ENCODE measurements at regions not wholly inside any gene's neighbourhood (a gene's known extent, or its start where the extent isn't known, plus 50 kb on each side); places are given as distances from the start of the nearest gene placed in this dataset.
A peak's percentile ranks its signal among the peaks of the same experiment; 100 is the strongest.

DNA sequence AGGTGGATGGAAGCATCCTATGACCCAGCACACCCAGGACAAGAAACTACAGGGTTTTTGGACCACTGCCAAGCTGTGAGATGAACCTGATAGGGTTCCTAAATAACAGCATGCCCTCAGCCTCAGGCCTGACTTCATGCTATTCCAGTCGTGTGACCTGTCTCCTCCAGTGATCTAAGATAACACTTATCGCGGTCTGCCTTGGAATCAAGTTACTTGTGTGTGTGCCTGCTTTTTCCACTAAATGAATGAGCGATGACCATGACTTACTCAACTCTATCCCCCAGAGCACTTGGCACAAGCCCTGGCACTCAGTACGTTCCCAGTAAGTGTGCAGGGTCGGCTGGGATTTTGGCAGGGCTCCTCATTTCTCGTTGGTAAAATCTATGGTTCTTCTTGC is 172.7 kb upstream of the TP63 start:
- in situ Hi-C loops (cut with MboI; ENCODE audit: low pct_unique_long_range_greater_than_20kb in 2 of 9, low sequenced_read_pairs in 9 of 9, unreplicated experiment in 9 of 9): no loop called here
- WGBS, 10 experiments: 62 to 100% (median 89%) methylated on average over 1 to 7 of the region's 7 CpGs; no CpG with 5 or more reads in 3 of the 10 experiments
- ATAC-seq (replicated peaks in 6 of 8): no peak
- Histone ChIP-seq H3K4me1 (replicated peaks in 1 of 2) (peaks cover 3 to 5% of the 10 kb centered on the region in 2 donors), H3K4me3 (no peak overlapping the region), H3K27ac (no peak overlapping the region)

GRCh38 chr3:189459231-189459630 is 172.0 kb upstream of the TP63 start:
- WGBS, 10 experiments: 18 to 100% (median 70%) methylated on average over 1 to 2 of the region's 2 CpGs; no CpG with 5 or more reads in 1 of the 10 experiments
- ATAC-seq (replicated peaks in 6 of 8): no peak
- H3K4me1 ChIP-seq (replicated peaks in 1 of 2): peaks cover 3 to 5% of the 10 kb centered on the region in 2 donors
- no peak overlapping the region for H3K4me3 ChIP-seq
- H3K27ac ChIP-seq: no peak overlapping the region
- in situ Hi-C loops (cut with MboI; ENCODE audit: low pct_unique_long_range_greater_than_20kb in 2 of 9, low sequenced_read_pairs in 9 of 9, unreplicated experiment in 9 of 9): no loop called here

DNA sequence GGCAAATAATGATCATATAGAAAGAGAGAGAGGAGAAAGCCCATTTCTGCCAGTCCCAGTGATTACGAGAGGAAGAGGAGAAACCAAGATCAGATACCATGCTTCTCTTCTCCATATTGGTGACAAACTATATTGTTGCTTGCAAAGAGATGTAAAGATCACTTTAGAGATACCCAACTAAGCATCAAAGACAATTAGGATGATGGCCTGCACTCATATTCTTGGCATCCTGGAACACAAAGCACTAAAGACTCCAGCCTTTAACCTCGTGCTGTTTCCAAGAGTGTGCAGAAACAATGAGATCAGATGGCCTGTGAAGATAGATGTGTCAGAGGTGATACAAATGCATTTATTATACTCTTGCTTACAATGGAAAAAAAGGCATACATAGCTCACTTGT is 170.7 kb upstream of the TP63 start:
- in situ Hi-C loops (cut with MboI; ENCODE audit: low pct_unique_long_range_greater_than_20kb in 2 of 9, low sequenced_read_pairs in 9 of 9, unreplicated experiment in 9 of 9): no loop called here
- Histone ChIP-seq H3K4me3 (no peak overlapping the region), H3K4me1 (replicated peaks in 1 of 2) (peaks cover 3 to 5% of the 10 kb centered on the region in 2 donors), H3K27ac (no peak overlapping the region)
- 25 to 90% (median 60%) methylated on average over 1 to 2 of the region's 2 CpGs; no CpG with 5 or more reads in 2 of the 10 experiments for WGBS, 10 experiments
- ATAC-seq (replicated peaks in 6 of 8): peak in 1 of 8 experiments; percentile 24

DNA sequence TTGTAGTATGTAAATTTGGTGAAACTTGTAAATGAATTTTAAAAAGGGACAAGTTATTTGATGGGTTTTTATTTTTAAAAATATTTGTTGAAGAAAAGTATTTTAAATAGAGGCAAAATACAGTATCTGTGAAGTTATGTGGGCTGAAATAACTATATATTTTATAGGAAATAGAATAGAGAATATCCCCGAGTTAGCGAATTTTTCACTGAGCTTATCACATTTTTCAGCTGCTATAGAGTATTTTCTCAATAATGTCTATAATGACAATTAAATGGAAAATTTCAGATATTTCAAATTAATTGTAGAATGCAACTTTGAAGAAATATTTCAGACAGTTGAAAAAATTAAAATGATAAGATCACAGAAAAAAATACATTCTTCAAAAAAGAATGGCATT is 166.4 kb upstream of the TP63 start:
- no peak for ATAC-seq (replicated peaks in 6 of 8)
- Histone ChIP-seq H3K4me3 (no peak overlapping the region), H3K27ac (no peak overlapping the region), H3K4me1 (replicated peaks in 1 of 2) (peaks cover 3 to 5% of the 10 kb centered on the region in 2 donors)
- 90 to 100% (median 96%) methylated on average over 2 of the region's 2 CpGs for WGBS, 10 experiments
- in situ Hi-C loops (cut with MboI; ENCODE audit: low pct_unique_long_range_greater_than_20kb in 2 of 9, low sequenced_read_pairs in 9 of 9, unreplicated experiment in 9 of 9): no loop called here

DNA sequence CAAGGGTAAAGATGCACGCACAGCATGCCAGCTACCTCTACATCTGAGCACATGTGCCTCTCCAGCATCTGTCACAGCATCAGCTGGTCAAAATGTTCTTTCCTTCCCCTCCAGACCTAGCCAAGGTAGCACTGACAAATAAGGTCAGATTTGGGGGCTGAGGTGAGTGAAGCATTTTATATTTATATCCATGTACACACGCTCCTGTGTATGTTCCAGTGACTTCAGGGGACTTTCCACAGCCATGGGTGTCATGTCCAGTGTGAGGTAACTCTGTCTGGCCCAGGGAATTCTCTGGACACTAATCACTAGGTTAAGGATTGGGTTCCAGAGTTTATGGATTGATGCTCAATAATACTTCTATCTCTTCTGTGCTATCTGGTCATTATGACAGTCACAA is 165.2 kb upstream of the TP63 start:
- Histone ChIP-seq H3K4me3 (no peak overlapping the region), H3K27ac (no peak overlapping the region), H3K4me1 (replicated peaks in 1 of 2) (no peaks in the 10 kb centered on the region)
- 60 to 85% (median 73%) methylated on average over 2 of the region's 2 CpGs; no CpG with 5 or more reads in 5 of the 10 experiments for WGBS, 10 experiments
- in situ Hi-C loops (cut with MboI; ENCODE audit: low pct_unique_long_range_greater_than_20kb in 2 of 9, low sequenced_read_pairs in 9 of 9, unreplicated experiment in 9 of 9): no loop called here
- ATAC-seq (replicated peaks in 6 of 8): no peak

- H3K4me1 ChIP-seq (replicated peaks in 1 of 2): no peaks in the 10 kb centered on the region
- ATAC-seq (replicated peaks in 6 of 8): no peak
- no peak overlapping the region for H3K4me3 ChIP-seq
- no peak overlapping the region for H3K27ac ChIP-seq
- WGBS, 10 experiments: 47 to 100% (median 81%) methylated on average over 1 to 2 of the region's 2 CpGs; no CpG with 5 or more reads in 2 of the 10 experiments
- in situ Hi-C loops (cut with MboI; ENCODE audit: low pct_unique_long_range_greater_than_20kb in 2 of 9, low sequenced_read_pairs in 9 of 9, unreplicated experiment in 9 of 9): no loop called here
Measured at GRCh38 chr3:189467451-189467850, 163.7 kb upstream of the TP63 start.

DNA sequence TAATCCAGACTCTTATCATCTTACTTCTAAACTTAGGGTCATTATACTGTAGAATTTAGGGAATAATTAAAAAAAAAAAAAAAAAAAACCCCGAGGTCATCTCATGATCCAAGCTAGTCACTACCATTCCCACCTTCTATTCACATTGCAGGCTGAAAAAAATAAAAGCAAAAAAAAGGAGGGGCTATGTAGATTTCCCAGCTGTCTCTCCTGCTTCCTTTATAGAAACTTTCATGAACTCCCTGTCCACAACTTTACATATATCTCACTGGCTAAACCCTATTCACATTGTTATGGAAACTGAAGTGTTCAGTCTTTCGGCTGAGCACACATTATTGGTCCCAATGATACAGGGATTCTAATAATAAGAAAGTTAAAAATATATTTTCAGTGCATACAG is 156.2 kb upstream of the TP63 start:
- ATAC-seq (replicated peaks in 6 of 8): peak in 4 of 8 experiments; percentile 26 to 95 (median 37)
- 14 to 100% (median 83%) methylated on average over 1 to 2 of the region's 2 CpGs for WGBS, 10 experiments
- peaks cover 0 to 4% of the 10 kb centered on the region in 2 donors for H3K4me1 ChIP-seq (replicated peaks in 1 of 2)
- H3K27ac ChIP-seq: no peak overlapping the region
- in situ Hi-C loops (cut with MboI; ENCODE audit: low pct_unique_long_range_greater_than_20kb in 2 of 9, low sequenced_read_pairs in 9 of 9, unreplicated experiment in 9 of 9): no loop called here
- no peak overlapping the region for H3K4me3 ChIP-seq

GRCh38 chr3:189477614-189478013 is 153.6 kb upstream of the TP63 start:
- WGBS, 10 experiments: 60 to 100% (median 80%) methylated on average over 1 to 4 of the region's 5 CpGs; no CpG with 5 or more reads in 3 of the 10 experiments
- in situ Hi-C loops (cut with MboI; ENCODE audit: low pct_unique_long_range_greater_than_20kb in 2 of 9, low sequenced_read_pairs in 9 of 9, unreplicated experiment in 9 of 9): no loop called here
- no peak for ATAC-seq (replicated peaks in 6 of 8)

DNA sequence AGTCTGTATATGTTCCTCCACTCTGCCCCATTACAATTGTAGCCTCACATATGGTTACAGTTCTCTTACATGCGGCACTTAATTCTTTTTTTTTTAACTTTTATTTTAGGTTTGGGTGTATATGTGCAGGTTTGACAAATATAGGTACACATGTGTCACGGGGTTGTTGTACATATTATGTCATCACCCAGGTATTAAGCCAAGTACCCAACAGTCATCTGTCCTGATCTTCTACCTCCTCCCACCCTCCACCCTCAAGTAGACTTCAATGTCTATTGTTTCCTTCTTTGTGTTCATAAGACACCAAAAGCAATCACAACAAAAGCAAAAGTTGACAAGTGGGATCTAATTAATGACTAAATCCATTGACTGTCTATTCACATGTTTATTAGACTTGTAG is 144.6 kb upstream of the TP63 start:
- in situ Hi-C loops (cut with MboI; ENCODE audit: low pct_unique_long_range_greater_than_20kb in 2 of 9, low sequenced_read_pairs in 9 of 9, unreplicated experiment in 9 of 9): no loop called here
- no peak overlapping the region for H3K4me3 ChIP-seq
- H3K27ac ChIP-seq: no peak overlapping the region
- H3K4me1 ChIP-seq (replicated peaks in 1 of 2): no peaks in the 10 kb centered on the region
- no peak for ATAC-seq (replicated peaks in 6 of 8)
- WGBS, 10 experiments: 0 to 100% (median 78%) methylated on average over 1 to 2 of the region's 2 CpGs; no CpG with 5 or more reads in 3 of the 10 experiments

More at GRCh38 chr3:189477614-189478013, 153.6 kb upstream of the TP63 start:
- no peak overlapping the region for H3K4me3 ChIP-seq
- no peak overlapping the region for H3K27ac ChIP-seq
- H3K4me1 ChIP-seq (replicated peaks in 1 of 2): peaks cover 0 to 4% of the 10 kb centered on the region in 2 donors

DNA sequence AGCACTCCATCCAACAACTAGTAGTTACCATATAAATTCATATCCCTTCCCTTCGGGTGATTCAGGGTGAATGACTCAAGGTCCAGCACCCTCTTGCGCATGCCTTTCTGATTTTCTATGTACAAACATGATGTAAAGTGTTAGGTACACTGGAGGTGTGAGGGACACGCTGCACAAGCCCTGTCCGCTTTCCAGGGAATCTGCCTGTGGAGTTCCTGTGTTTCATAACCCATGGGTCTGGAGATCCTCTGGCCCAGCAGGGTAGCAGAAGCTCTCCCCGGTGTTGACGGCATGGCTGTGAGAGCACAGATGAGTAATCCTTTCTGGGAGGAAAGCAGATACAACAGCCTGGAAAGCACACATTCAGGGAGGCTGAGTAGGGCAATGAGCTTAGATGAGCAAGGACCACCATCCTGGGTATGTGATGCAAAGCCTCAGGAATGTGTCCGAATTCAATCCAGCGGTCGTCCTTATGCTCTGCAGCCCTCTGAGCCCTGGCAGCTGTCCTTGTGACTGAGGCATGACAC is 142.9 kb upstream of the TP63 start:
- in situ Hi-C loops (cut with MboI; ENCODE audit: low pct_unique_long_range_greater_than_20kb in 2 of 9, low sequenced_read_pairs in 9 of 9, unreplicated experiment in 9 of 9): no loop called here
- Histone ChIP-seq H3K4me3 (no peak overlapping the region), H3K27ac (no peak overlapping the region), H3K4me1 (replicated peaks in 1 of 2) (no peaks in the 10 kb centered on the region)
- 6 to 100% (median 82%) methylated on average over 1 to 7 of the region's 9 CpGs; no CpG with 5 or more reads in 2 of the 10 experiments for WGBS, 10 experiments
- peak in 2 of 8 experiments; percentile 75 to 86 for ATAC-seq (replicated peaks in 6 of 8)

DNA sequence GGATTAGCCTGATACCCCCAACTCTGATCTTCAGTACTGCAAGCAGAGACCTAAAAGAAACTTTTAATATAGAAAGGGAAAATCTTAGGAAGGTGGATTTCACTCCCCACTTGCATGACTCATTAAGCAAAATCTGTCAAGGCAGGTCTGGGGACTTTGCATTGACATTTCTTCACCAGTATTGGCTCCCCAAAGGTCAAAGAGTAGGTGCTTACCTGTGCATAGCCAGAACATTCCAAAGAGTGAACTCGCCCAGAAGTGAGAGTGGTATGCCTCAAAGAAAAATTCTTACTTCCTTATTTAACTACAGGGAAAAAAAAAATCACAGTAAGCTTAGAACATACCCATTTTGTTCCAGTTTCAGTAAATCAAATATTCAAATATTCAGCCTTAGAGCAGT is 140.9 kb upstream of the TP63 start:
- Histone ChIP-seq H3K4me1 (replicated peaks in 1 of 2) (no peaks in the 10 kb centered on the region), H3K27ac (no peak overlapping the region), H3K4me3 (no peak overlapping the region)
- 50 to 88% (median 67%) methylated on average over 1 of the region's 1 CpG; no CpG with 5 or more reads in 3 of the 10 experiments for WGBS, 10 experiments
- in situ Hi-C loops (cut with MboI; ENCODE audit: low pct_unique_long_range_greater_than_20kb in 2 of 9, low sequenced_read_pairs in 9 of 9, unreplicated experiment in 9 of 9): no loop called here
- ATAC-seq (replicated peaks in 6 of 8): no peak

- Histone ChIP-seq H3K4me1 (replicated peaks in 1 of 2) (no peaks in the 10 kb centered on the region), H3K27ac (no peak overlapping the region), H3K4me3 (no peak overlapping the region)
- ATAC-seq (replicated peaks in 6 of 8): peak in 3 of 8 experiments; percentile 14 to 63 (median 22)
- in situ Hi-C loops (cut with MboI; ENCODE audit: low pct_unique_long_range_greater_than_20kb in 2 of 9, low sequenced_read_pairs in 9 of 9, unreplicated experiment in 9 of 9): no loop called here
- WGBS, 10 experiments: 0 to 67% (median 8%) methylated on average over 1 to 3 of the region's 3 CpGs; no CpG with 5 or more reads in 2 of the 10 experiments
Measured at GRCh38 chr3:189490749-189491148, 140.4 kb upstream of the TP63 start.

- in situ Hi-C loops (cut with MboI; ENCODE audit: low pct_unique_long_range_greater_than_20kb in 2 of 9, low sequenced_read_pairs in 9 of 9, unreplicated experiment in 9 of 9): no loop called here
- Histone ChIP-seq H3K4me3 (no peak overlapping the region), H3K4me1 (replicated peaks in 1 of 2) (no peaks in the 10 kb centered on the region), H3K27ac (no peak overlapping the region)
- WGBS, 10 experiments: 29 to 100% (median 64%) methylated on average over 1 to 3 of the region's 4 CpGs; no CpG with 5 or more reads in 3 of the 10 experiments
- ATAC-seq (replicated peaks in 6 of 8): no peak
Measured at GRCh38 chr3:189491831-189492230, 139.4 kb upstream of the TP63 start.

DNA sequence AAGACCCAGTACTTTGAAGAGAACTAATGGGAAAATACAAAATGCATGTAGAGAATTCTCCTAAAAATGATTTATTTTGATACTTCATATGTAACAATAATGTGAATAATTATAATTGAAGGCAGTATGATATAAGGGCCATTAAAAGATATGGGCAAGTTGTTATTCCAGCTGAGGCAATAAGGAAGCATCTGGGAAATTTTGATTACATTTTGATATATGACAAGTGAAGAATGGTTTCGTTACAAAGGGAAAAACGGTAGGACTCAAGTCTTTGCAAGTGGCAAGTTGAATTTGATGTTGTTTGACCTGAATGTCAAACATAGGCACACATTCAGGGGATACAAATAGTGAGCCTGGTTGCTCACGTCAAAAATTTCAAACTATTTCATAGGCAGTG is 137.9 kb upstream of the TP63 start:
- no peak for ATAC-seq (replicated peaks in 6 of 8)
- Histone ChIP-seq H3K4me3 (no peak overlapping the region), H3K27ac (no peak overlapping the region), H3K4me1 (replicated peaks in 1 of 2) (no peaks in the 10 kb centered on the region)
- WGBS, 10 experiments: 57 to 100% (median 81%) methylated on average over 1 to 3 of the region's 3 CpGs; no CpG with 5 or more reads in 1 of the 10 experiments
- in situ Hi-C loops (cut with MboI; ENCODE audit: low pct_unique_long_range_greater_than_20kb in 2 of 9, low sequenced_read_pairs in 9 of 9, unreplicated experiment in 9 of 9): no loop called here
